C4-2B (cell line): ENCODE measurements at regions not wholly inside any gene's neighbourhood (a gene's known extent, or its start where the extent isn't known, plus 50 kb on each side); places are given as distances from the start of the nearest gene placed in this dataset.

Source experiments
- ZFX ChIP-seq: fragments of 450-650 bp; IDR thresholded peaks from 2 replicates; pipeline ENCODE4 v1.6.1; 2017
- TF ChIP-seq, protein P1 (sequence below): fragments of 450-650 bp; conservative IDR thresholded peaks from 2 replicates; pipeline ENCODE4 v1.5.1; 2017; ENCODE audit warnings: mild to moderate bottlenecking

- TF ChIP-seq, protein P1, sequence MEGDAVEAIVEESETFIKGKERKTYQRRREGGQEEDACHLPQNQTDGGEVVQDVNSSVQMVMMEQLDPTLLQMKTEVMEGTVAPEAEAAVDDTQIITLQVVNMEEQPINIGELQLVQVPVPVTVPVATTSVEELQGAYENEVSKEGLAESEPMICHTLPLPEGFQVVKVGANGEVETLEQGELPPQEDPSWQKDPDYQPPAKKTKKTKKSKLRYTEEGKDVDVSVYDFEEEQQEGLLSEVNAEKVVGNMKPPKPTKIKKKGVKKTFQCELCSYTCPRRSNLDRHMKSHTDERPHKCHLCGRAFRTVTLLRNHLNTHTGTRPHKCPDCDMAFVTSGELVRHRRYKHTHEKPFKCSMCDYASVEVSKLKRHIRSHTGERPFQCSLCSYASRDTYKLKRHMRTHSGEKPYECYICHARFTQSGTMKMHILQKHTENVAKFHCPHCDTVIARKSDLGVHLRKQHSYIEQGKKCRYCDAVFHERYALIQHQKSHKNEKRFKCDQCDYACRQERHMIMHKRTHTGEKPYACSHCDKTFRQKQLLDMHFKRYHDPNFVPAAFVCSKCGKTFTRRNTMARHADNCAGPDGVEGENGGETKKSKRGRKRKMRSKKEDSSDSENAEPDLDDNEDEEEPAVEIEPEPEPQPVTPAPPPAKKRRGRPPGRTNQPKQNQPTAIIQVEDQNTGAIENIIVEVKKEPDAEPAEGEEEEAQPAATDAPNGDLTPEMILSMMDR = no peak
- TF ChIP-seq ZFX = no peak
Measured at GRCh38 chr3:152120601-152121269, 148.0 kb upstream of the MBNL1 start.
